AG04449 (cell line): ENCODE measurements at regions not wholly inside any gene's neighbourhood (a gene's known extent, or its start where the extent isn't known, plus 50 kb on each side); places are given as distances from the start of the nearest gene placed in this dataset.

Experiments used
- CTCF ChIA-PET: fragments of 350-600 bp; formaldehyde crosslinking; extraction: SDS; loops from one replicate; lab custom pipeline; 2021; ENCODE audit warnings: antibody characterized with exemption; lab: Yijun Ruan, JAX
- POLR2A ChIA-PET: fragments of 400-600, 350-600 bp; formaldehyde crosslinking; extraction: SDS; loops from one replicate; lab custom pipeline; 2020; ENCODE audit warnings: antibody characterized with exemption, inconsistent platforms; lab: Yijun Ruan, JAX
- DNase-seq: peaks from one replicate; pipeline ENCODE4 v3.0.0-alpha.2; 2010; ENCODE audit warnings: low read depth, low spot score
- H3K4me3 ChIP-seq: 2 replicates; pipeline ENCODE4 v1.5.1; 2011; ENCODE audit warnings: low read depth, mild to moderate bottlenecking, control low read depth, low read length
- CTCF ChIP-seq: IDR thresholded peaks from one replicate; pipeline ENCODE4 v1.5.1; 2011; ENCODE audit warnings: mild to moderate bottlenecking, moderate library complexity, low read length, control low read depth, inconsistent platforms; ENCODE audit not compliant: insufficient read depth; ENCODE audit errors: missing control alignments

- POLR2A ChIA-PET, result interaction anchor here (0.5 to 1.7 kb wide), 3 partner anchors 72 to 907 kb away, joined by 3 to 10 read pairs (median 4); partner anchors contain the start of gene INTS6
- no peak for DNase-seq
- no peak overlapping the region for H3K4me3 ChIP-seq
- TF ChIP-seq CTCF, result no peak
- CTCF ChIA-PET, result no interaction called here
Measured at GRCh38 chr13:51524829-51525566, 59.3 kb upstream of the WDFY2 start.

- no peak for DNase-seq
- ChIA-PET POLR2A (interaction anchor here (0.5 to 1.7 kb wide), 4 partner anchors 18 to 906 kb away, joined by 3 to 10 read pairs (median 4); partner anchors contain the start of gene INTS6), CTCF (no interaction called here)
- no peak for TF ChIP-seq CTCF
- no peak overlapping the region for H3K4me3 ChIP-seq
Measured at GRCh38 chr13:51525567-51526167, 58.6 kb upstream of the WDFY2 start.

- ChIA-PET CTCF (no interaction called here), POLR2A (interaction anchor here (0.7 to 1.7 kb wide), 2 partner anchors 19 to 73 kb away, joined by 3 to 10 read pairs; partner anchors contain the start of gene INTS6)
- no peak for DNase-seq
- H3K4me3 ChIP-seq, result no peak overlapping the region
- no peak for TF ChIP-seq CTCF
Measured at GRCh38 chr13:51526202-51526601, 58.1 kb upstream of the WDFY2 start.

GRCh38 chr13:51532736-51533197 lies 51.5 kb upstream of the WDFY2 start:
- H3K4me3 ChIP-seq, result no peak overlapping the region
- no peak for TF ChIP-seq CTCF
- ChIA-PET CTCF (no interaction called here), POLR2A (no interaction called here)
- DNase-seq, result no peak

GRCh38 chr13:51534041-51534817 lies 50.0 kb upstream of the WDFY2 start:
- ChIA-PET CTCF (no interaction called here), POLR2A (no interaction called here)
- no peak overlapping the region for H3K4me3 ChIP-seq
- TF ChIP-seq CTCF, result no peak
- no peak for DNase-seq
